ENCODE measurements at regions not wholly inside any gene's neighbourhood (a gene's known extent, or its start where the extent isn't known, plus 50 kb on each side); places are given as distances from the start of the nearest gene placed in this dataset.
"Not testable (repeated sequence)": the region's sequence is repeated elsewhere in the genome, so short reads cannot be mapped to it uniquely, and the experiment has no call there.

DNA sequence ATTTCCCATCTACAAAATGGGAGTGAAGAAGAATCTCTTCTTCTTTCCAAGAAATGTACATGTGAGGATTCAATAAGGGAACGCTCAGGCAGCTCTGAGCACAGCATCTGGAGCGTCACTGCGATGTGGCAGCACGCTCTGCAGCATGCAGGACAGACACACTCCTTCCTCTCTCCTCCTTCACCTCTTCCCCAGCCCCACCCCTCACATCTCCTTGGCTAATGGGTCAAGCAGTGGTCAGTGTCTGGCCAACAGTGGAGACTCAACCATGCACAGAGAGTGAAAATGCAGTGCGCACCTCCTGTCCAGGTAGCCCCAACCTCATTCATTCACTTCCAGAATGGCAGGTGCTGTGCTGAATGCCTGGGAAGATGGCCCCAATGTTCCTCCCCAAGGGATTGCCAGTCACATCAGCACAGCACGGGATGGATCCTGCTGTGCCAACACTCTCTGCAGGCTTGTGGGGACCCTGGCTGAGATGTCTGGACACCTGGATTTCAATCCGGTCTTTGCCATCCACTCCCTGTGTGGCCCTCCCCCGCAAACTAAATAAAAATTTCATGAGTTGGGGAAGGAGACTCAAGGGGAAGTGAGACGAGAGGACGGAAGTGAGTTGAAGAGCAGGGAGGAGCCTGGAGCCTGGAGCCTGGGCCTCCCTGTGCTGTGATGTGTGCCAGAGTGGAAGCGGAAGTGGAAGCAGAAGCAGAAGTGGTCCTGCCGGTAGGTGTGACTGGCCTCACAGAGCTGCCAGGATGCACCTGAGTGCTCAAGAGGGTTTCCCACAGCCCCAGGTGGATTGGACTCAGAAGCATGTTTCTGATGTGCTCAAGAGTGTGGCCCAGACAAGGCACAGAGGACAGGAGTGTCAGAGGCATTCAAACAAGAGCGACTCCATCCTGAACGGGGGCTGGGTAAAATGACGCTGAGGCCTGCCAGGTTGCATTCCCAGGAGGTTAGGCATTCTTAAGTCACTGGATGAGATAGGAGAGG, 163.9 kb downstream of the SMAD6 start:
- peak; percentile 89 to 94 for DNase-seq

- DNase-seq, result no peak
Measured at GRCh38 chr15:66866656-66867055, 164.6 kb downstream of the SMAD6 start.

DNA sequence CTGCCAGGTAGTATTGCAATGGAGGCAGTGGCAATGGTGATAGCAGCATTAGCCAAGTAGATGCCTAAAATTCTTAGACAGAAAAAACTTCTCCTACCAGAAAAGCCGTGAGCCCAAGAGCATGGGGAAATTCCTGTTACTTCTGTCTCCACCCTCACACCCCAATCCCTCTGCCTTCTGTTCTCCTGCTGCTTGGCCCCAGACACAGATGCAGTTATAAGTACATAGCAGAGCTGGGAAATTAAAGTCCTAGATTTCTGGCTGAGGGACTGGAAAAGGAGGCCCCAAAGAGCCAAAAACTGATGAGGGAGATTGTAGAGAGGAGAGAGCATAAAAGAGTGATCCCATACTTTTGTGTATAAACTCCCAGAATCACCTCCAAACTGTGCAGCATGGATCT, 166.9 kb downstream of the SMAD6 start:
- no peak for DNase-seq

- DNase-seq, result no peak
Measured at GRCh38 chr15:66870880-66871388, 168.9 kb downstream of the SMAD6 start.

- DNase-seq, result no peak
Measured at GRCh38 chr15:66872405-66872804, 170.4 kb downstream of the SMAD6 start.

DNA sequence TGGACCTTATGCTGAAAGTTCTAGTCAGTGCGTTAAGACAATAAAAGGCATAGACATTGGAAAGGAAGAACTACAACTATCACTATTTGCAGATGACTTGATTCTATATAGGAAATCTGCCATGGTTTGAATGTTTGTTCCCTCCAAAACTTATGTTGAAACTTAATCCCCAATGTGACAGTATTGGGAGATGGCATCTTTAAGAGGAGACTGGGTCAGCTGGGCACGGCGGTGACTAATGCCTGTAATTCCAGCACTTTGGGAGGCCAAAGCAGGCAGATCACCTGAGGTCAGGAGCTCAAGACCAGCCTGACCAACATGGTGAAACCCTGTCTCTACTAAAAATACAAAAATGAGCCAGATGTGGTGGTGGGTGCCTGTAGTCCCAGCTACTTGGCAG, 171.3 kb downstream of the SMAD6 start:
- not testable (repeated sequence) for DNase-seq

DNA sequence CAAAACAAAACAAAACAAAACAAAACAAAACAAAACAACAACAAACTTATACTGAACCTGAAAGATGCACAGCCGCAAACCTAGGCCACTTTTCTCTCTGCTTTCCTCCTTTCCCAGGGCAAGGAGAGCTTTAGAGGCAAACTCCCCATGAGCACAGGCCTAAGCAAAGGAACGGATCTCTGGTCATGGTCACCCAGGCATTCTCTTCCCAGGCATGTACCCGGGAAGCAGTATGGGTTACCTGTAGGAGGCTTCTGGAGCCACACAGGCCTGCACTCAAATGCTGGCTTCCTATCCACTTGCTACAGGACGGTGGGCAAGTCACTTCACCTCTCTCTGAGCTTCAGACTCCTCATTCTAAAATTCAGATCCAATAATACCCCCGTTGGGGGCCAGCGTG, 171.8 kb downstream of the SMAD6 start:
- no peak for DNase-seq

DNA sequence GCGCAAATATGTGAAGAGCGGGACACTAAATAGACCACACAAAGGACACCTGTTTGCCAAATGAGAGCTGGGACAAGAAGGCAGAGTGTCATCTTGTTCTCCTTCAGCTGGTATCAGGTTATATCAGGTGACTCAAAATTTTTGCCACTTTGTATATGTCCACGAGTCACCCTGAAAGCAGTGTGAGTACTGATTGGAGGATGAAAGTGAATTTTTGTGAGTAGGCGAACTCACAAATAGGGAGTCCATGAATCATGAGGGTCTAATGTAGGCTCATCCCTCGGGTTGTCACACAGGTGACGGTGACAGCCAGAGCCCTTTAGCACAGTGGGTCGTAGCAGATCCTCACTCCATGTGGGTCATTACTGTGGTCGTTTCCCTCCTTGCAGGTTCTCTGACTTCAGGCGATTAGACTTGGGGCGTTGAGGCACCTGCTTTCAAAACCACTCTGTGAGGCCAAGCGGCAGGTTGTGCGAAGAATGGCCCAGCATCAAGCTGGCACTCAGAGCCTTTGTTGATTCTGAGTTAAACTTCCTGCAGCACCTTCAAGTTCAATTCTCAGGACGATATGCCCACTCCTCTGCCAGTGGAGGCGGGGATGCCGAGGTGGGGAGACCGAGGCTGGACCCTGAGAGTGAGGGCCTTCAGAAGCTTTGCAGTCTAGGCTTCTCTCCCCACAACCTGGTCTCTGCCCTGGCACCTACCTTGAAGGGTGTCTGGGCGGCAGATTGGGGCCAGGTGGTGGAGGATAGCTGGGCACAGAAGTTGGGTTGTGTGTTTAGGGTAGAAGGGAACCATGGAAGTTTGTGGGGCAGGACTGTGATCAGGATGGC, 173.8 kb downstream of the SMAD6 start:
- DNase-seq, result no peak

- DNase-seq, result no peak
Measured at GRCh38 chr15:66876421-66876730, 174.3 kb downstream of the SMAD6 start.

DNA sequence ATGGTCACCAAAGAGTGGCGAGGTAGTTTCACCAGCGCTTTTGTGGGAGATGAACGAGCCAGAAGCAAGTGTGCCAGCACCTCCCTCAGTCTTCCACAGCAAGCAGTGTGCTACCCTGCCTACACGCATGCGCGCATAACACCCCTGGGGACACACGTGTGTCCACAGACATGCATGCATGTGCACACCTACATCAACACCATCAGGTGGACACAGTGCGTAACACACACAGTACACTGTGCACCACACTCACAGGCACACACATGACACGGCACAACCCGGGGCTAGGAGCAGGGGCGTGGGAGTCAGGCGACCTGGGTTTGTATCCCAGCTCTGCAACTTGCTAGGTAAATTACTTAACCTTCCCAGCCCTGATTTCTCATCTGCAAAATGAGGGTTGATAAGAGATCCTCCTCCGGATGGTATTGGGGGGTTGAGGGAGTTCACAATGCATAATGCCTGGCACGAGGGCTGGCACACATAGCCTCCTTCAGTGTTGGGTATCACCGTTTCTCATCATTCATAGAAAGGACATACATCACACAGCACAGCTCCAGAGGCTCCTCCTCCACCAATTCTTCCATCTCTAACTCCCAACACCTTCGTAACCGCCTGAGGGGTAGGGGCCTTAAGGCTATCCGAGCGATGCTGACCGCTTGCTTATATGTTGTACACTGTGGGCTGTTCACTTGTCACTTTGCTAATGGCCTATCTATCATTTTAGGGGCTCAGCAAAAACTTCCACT, 174.9 kb downstream of the SMAD6 start:
- no peak for DNase-seq

GRCh38 chr15:66877477-66878271, 175.6 kb downstream of the SMAD6 start:
- no peak for DNase-seq

- no peak for DNase-seq
Measured at GRCh38 chr15:66878761-66879160, 176.7 kb downstream of the SMAD6 start.

DNA sequence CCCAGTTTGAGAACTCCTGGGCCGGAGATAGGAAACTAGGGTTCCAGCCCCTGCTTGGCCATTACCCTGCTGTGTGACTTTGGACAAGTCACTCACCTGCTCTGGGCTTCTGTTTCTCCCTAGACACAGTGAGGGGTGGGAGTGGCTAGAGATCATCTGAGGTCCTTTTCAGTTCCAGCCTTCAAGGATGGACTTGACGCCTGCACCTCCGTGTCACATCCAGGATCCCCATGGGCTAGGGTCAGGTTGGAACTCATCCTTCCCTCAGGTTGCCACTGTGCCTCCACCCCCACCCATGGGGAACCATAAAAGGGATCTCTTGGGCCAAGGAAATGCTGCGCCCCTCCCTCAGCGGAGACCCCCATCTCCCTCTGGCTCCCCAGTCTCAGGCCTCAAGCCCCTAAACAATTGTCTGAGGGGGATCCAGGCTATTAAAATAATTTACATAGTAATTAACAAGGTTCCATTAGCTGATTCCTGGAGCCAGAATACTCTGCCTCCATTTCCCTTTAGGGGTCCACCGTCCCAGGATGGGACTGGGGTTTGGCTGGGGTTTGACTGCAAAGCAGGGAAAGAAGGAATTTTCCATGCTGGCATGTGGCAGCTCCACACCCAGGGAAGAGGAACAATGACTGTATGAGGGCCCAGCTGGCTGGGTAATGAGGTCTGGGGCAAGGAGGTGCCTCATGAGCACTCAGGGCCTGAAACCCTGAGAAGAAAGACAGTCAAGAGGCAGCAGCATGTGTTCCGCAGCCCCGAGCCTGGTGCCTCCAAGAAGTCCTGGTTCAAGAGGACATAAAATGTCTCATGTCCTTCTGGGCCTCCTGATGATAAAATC, 177.7 kb downstream of the SMAD6 start:
- no peak for DNase-seq

- no peak for DNase-seq
Measured at GRCh38 chr15:66880380-66881155, 178.5 kb downstream of the SMAD6 start.

GRCh38 chr15:66881173-66881905, 179.3 kb downstream of the SMAD6 start:
- no peak for DNase-seq

DNA sequence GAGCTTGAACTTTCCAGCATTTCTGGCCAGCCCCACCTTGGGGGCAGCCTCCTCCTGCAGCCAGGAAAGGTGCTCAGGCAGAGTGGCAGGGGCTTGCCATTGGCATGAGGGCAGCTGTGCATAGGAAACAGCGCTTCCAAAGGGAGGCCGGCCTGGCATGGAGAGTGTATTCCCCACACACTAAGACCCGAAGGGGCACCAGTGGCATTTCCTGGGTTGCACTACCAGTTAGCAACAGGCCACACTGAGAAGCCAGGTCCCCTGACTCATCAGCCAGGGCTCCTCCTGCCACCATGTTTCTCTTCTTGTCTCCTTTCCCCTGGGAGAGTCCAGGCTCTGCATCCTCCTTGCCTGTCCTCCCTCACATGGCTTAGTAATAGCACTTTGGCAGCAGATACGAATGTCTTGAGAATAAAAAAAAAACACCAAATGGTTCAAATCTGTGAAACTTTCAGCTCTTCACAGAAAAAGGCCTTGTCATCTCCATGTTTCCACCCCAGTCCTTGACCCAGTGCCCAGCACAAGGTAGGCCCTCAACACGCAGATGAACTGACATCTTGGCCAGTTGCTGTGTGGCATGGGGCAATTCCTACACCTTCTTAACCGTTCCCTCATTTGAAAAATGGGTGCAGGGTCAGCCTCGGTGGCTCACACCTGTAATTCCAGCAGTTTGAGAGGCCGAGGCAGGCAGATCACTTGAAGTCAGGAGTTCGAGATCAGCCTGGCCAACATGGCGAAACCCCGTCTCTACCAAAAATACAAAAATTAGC, 180.4 kb downstream of the SMAD6 start:
- DNase-seq, result no peak

- DNase-seq, result no peak
Measured at GRCh38 chr15:66883284-66883911, 181.4 kb downstream of the SMAD6 start.

DNA sequence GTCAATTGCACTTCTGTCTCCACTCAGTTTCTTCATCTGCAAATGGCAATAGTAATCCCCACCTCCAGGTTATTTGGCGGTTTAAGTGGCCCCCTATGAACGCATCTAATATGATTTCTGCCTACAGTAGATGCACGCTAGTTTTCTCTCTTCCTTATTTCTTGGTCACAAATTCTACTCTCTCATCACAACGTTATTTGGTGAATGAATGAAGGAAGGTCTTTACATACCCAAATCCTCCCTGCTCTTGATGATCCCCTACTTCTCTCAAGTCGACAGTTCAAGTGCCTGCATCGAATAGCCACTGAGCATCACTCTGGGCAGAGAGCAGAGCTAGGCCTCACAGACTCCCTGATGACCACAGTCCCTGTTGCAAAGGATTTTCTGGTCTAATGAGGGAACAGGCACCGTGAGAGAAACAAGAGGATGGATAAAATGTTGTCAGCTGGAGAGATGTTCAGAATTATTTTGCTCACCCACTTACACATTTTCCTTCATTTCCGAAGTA, 181.2 kb upstream of the SMAD3 start:
- no peak for DNase-seq
